H7 (cell line): ENCODE measurements at regions not wholly inside any gene's neighbourhood (a gene's known extent, or its start where the extent isn't known, plus 50 kb on each side); places are given as distances from the start of the nearest gene placed in this dataset.
"Not testable (repeated sequence)": the region's sequence is repeated elsewhere in the genome, so short reads cannot be mapped to it uniquely, and the experiment has no call there.

Source experiments
- DNase-seq: peaks from one replicate; pipeline ENCODE4 v3.0.0; 2012
- H3K27me3 ChIP-seq: 2 replicates; pipeline ENCODE4 v1.6.0; 2011; ENCODE audit warnings: mild to moderate bottlenecking, low read length; ENCODE audit not compliant: control insufficient read depth, insufficient read depth
- H3K36me3 ChIP-seq: replicated peaks from 2 replicates; pipeline ENCODE4 v1.5.1; 2011; ENCODE audit warnings: low read length; ENCODE audit not compliant: control insufficient read depth, insufficient read depth
- H3K4me3 ChIP-seq: 2 replicates; pipeline ENCODE4 v1.5.1; 2011; ENCODE audit warnings: low read depth, mild to moderate bottlenecking, control low read depth, low read length, moderate library complexity; ENCODE audit not compliant: insufficient read depth

DNA sequence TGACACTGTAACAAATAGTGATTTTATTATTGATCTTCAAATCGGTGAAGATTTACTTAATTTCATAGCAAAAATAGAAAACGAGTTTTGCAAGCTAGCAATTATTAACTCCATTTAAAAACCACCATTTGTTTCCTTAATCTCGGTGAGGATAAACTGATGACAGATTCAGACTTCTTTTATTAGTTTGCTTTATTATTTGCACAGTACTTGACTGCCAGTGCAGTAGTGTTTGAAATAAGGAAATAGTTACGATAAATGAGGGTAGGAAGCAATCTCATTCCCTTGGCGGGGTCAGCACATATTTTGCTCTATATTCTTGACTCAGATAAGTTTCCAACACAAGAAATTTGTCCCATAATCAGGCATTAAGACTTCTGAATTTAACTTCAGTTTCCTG is 161.7 kb upstream of the PLGLB1 start:
- H3K27me3 ChIP-seq, DNase-seq, H3K4me3 ChIP-seq, H3K36me3 ChIP-seq: not testable (repeated sequence)

GRCh38 chr2:87184260-87184659 is 162.6 kb upstream of the PLGLB1 start:
- not testable (repeated sequence) for H3K4me3 ChIP-seq, DNase-seq

DNA sequence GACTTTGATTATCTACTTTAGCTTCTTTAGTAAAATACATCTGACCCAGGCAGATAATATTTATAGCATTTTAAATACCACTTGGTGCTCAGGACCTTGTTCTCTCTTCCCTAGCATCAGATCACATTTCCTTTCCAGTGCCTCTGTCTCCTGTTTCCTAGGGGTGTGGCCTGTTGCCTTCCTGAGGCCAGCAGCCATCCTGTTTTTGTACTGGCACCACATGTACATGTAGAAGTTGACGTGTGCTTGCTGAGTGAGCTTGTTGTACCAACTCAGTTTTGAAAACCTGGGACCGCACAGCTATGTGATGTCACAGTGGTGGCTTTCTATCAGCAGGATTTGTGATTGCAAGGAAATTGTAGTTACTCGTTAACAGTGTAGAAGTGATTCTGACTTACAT is 167.6 kb upstream of the PLGLB1 start:
- H3K4me3 ChIP-seq, DNase-seq, H3K36me3 ChIP-seq, H3K27me3 ChIP-seq: not testable (repeated sequence)

More at GRCh38 chr2:87184260-87184659, 162.6 kb upstream of the PLGLB1 start:
- H3K27me3 ChIP-seq, H3K36me3 ChIP-seq: not testable (repeated sequence)

DNA sequence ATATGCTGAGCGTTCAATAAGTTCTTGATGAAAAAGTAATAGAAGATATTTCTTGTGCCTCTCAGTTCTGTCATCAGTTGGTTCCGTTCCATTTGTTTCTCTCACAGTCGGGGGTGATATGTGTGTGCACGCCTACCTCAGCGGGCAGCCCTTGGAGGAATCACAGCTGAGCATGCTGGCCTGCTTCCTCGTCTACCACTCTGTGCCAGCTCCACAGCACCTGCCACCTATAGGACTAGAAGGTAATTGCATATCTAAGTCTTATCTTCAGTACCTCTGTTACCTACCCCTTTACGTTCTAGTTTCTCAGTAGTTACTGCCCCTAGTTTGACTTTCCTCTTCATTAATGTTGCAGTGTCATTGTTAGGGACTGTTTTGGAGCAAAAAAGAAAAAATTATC is 171.7 kb upstream of the PLGLB1 start:
- H3K27me3 ChIP-seq, DNase-seq, H3K36me3 ChIP-seq, H3K4me3 ChIP-seq: not testable (repeated sequence)

DNA sequence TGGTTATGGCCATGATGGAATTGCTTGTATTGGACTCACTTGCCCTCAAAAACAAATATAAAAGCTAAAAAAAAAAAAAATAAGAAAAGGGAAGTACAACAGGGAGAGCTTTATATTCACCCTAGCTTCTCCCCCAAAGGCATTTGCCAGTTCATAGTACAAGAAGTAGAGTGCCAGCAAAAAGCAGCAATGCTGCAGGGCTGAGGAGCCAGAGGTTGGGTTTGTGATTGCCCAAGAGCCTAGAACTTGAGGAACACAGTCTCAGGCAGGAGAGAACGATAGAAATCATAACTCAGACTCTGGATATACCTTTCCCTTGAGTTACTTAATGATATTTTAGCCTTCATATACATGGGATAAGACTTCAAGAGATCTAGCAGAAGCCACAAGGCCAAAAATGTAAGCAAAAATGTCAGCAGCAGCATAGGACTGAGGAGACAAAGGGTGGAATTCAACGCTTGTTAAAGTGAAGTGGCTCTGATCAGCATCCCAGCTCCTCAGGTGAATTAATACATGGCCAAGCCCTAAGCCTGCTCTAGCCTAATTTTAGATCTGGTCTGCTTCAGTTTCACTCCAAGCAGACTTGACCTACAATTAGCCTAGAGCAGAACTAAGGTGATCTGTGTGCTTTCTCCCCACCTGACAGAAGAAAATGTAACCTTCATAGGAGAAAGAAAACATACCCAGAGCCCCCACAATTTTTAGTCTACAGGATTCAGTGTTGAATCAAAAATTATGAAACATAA is 172.8 kb upstream of the PLGLB1 start:
- H3K27me3 ChIP-seq, DNase-seq, H3K36me3 ChIP-seq, H3K4me3 ChIP-seq: not testable (repeated sequence)

- DNase-seq, H3K36me3 ChIP-seq, H3K27me3 ChIP-seq, H3K4me3 ChIP-seq: not testable (repeated sequence)
These were observed 175.2 kb upstream of the PLGLB1 start for GRCh38 chr2:87196720-87197388.

GRCh38 chr2:87198422-87198821 is 176.8 kb upstream of the PLGLB1 start:
- DNase-seq, H3K27me3 ChIP-seq, H3K36me3 ChIP-seq, H3K4me3 ChIP-seq: not testable (repeated sequence)

DNA sequence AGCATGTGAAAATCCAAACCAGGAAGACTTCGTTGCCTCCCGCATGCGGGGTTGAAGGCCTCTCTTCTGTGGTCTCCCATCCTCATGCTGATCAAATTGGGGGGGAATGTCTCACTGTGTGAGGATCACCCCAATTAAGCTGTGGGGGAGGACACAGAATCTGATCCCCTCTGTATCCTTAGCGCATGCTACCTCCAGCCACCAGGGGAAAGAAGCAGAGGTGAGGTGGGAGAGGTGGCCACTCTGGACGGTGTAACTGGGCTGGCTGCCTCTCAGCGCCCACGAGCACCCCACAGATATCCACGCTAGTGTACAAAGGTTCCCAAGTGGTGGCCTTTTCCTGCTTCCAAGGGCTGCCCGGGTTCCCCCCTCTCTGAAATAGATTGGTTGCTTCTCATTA is 177.6 kb upstream of the PLGLB1 start:
- H3K36me3 ChIP-seq, H3K27me3 ChIP-seq, H3K4me3 ChIP-seq, DNase-seq: not testable (repeated sequence)

DNA sequence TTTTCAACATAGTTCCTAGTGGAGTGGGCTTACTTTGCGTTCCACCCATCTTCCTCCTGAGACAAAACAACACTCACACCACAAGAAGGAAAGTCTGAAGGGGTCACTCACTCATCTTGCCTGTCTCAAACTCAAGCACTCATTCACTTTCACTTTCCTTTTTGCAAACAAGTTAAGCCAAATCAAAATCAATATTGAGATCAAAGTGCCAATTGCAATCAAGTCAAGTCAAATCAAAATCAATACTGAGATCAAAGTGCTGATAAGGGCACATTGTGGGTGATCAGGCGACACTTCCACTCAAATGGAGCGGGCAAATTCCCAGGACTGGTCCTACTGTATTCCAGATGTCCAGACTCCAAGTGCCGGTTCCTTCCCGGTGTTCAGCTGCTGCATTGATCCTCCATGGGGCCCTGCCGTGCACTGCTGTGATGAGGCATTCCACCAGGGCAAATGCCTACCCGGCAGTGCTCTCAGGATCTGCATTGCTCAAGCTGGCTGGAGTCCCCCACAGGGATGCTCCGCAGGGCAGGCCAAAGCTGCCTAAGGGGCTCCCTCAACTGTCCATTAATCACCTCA is 183.0 kb upstream of the PLGLB1 start:
- not testable (repeated sequence) for DNase-seq, H3K4me3 ChIP-seq, H3K27me3 ChIP-seq, H3K36me3 ChIP-seq

- not testable (repeated sequence) for DNase-seq, H3K36me3 ChIP-seq, H3K27me3 ChIP-seq, H3K4me3 ChIP-seq
These were observed 191.3 kb upstream of the PLGLB1 start for GRCh38 chr2:87212938-87213337.

GRCh38 chr2:87217005-87217404 is 195.4 kb upstream of the PLGLB1 start:
- DNase-seq = not testable (repeated sequence)

DNA sequence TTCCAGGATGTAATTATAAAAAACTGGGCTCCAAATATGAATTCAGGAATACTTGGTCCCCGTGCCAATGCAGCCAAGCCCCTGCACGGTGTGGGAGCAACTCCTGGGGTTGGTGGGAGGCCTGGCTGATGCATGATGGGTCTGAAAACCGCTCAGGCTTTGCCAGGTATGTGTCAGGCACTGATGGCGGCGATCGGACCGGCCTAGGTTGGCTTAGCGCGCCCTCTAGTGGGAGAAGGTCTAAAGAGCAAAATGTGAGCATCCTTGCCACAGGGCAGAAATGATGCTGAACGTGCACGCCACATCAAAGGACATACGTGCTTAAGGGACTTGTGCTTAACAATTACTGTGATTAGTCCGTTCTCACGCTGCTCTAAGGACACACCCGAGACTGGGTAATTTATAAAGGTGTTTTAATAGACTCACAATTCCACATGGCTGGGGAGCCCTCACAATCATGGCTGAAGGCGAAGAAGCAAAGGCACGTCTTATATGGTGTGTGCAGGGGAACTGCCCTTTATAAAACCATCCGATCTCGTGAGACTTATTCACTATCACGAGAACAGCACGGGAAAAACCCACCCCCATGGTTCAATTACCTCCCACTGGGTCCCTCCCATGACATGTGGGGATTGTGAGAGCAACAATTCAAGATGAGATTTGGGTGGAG is 196.2 kb upstream of the PLGLB1 start:
- H3K36me3 ChIP-seq, H3K27me3 ChIP-seq, H3K4me3 ChIP-seq, DNase-seq: not testable (repeated sequence)

More at GRCh38 chr2:87217005-87217404, 195.4 kb upstream of the PLGLB1 start:
- H3K36me3 ChIP-seq, H3K27me3 ChIP-seq, H3K4me3 ChIP-seq: not testable (repeated sequence)

DNA sequence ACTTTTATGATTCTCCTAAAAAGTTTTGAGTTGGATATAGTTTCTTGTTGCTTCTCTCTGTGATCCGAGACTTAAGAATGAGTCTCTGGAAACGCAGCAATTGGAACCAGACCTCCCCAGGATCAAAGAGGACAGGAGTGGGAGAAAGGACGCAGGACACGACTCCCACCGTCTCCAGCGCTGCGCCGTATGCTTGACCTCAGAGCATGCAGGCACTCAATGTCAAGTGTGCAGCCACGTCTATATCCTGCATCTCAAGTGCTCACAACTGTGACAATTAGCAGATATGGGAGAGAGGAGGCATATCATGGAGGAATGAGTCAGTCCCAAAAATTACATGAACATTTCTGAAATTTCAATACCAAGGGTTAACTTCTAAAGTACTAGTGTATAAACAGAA is 199.0 kb upstream of the PLGLB1 start:
- H3K27me3 ChIP-seq, DNase-seq, H3K4me3 ChIP-seq, H3K36me3 ChIP-seq: not testable (repeated sequence)

DNA sequence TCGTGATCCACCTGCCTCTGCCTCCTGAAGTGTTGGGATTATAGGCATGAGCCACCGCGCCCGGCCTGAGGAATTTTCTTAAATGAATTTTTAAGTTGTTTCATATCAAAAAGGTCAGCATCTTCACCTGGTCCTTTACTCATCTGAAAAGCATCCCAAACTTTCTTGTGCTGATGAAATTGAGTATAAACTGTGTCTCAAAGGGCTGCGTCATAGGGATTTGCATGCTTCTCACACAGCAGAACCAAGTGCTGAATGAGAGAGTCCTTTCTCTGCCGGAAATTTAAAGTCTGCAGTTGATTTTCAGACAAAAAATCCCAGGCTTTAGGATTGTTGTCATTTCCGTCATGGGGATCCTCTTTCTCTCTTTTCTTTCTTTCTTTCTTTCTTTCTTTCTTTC is 200.5 kb upstream of the PLGLB1 start:
- DNase-seq, H3K36me3 ChIP-seq, H3K4me3 ChIP-seq, H3K27me3 ChIP-seq: not testable (repeated sequence)

- H3K4me3 ChIP-seq, H3K27me3 ChIP-seq, H3K36me3 ChIP-seq, DNase-seq: not testable (repeated sequence)
These were observed 202.2 kb upstream of the PLGLB1 start for GRCh38 chr2:87223873-87224272.
